Endodermal cell (in vitro differentiated cells): ENCODE measurements at regions not wholly inside any gene's neighbourhood (a gene's known extent, or its start where the extent isn't known, plus 50 kb on each side); places are given as distances from the start of the nearest gene placed in this dataset.

ENCODE experiments used
- DNase-seq: peaks from one replicate; pipeline ENCODE4 v3.0.0-alpha.2; 2017
- H3K27ac ChIP-seq: 2 replicates; pipeline ENCODE4 v1.5.1; 2013; ENCODE audit warnings: mild to moderate bottlenecking, low read depth, low read length, moderate library complexity
- H3K27me3 ChIP-seq: 2 replicates; pipeline ENCODE4 v1.6.1; 2013; ENCODE audit warnings: mild to moderate bottlenecking, low read length, moderate library complexity; ENCODE audit not compliant: insufficient read depth, control insufficient read depth, poor library complexity, severe bottlenecking
- H3K36me3 ChIP-seq: 2 replicates; pipeline ENCODE4 v1.7.0; 2013; ENCODE audit warnings: mild to moderate bottlenecking, low read length, moderate library complexity; ENCODE audit not compliant: control insufficient read depth, insufficient read depth
- H3K4me1 ChIP-seq: one replicate; pipeline ENCODE4 v1.7.0; 2013; ENCODE audit warnings: low read length; ENCODE audit not compliant: control insufficient read depth, insufficient read depth
- H3K4me3 ChIP-seq: 2 replicates; pipeline ENCODE4 v1.5.1; 2013; ENCODE audit warnings: mild to moderate bottlenecking, low read length, moderate library complexity
- H3K9ac ChIP-seq: 2 replicates; pipeline ENCODE4 v1.6.1; 2013; ENCODE audit warnings: mild to moderate bottlenecking, low read length, moderate library complexity; ENCODE audit not compliant: poor library complexity, severe bottlenecking; ENCODE audit errors: extremely low read depth
- H3K9me3 ChIP-seq: 2 replicates; pipeline ENCODE4 v1.6.1; 2013; ENCODE audit warnings: mild to moderate bottlenecking, low read length, moderate library complexity; ENCODE audit not compliant: control insufficient read depth
- H3K27ac Mint-ChIP-seq: 2 replicates; pipeline ENCODE4 v1.8.0; 2020; ENCODE audit warnings: mixed read lengths
- H3K27me3 Mint-ChIP-seq: 2 replicates; pipeline ENCODE4 v1.8.0; 2021; ENCODE audit warnings: mild to moderate bottlenecking, mixed read lengths; ENCODE audit not compliant: insufficient read depth
- H3K36me3 Mint-ChIP-seq: 2 replicates; pipeline ENCODE4 v1.8.0; 2020; ENCODE audit warnings: low read depth, mixed read lengths
- H3K4me1 Mint-ChIP-seq: 2 replicates; pipeline ENCODE4 v1.8.0; 2020; ENCODE audit warnings: mixed read lengths
- H3K4me3 Mint-ChIP-seq: 2 replicates; pipeline ENCODE4 v1.8.0; 2020; ENCODE audit warnings: mild to moderate bottlenecking, moderate library complexity, mixed read lengths
- H3K9me3 Mint-ChIP-seq: 2 replicates; pipeline ENCODE4 v1.8.0; 2020; ENCODE audit warnings: mild to moderate bottlenecking, mixed read lengths
- CTCF ChIP-seq: fragments of 200-600 bp; sonication (generic); conservative IDR thresholded peaks from 2 replicates; pipeline ENCODE4 v1.5.0; 2021; ENCODE audit warnings: antibody characterized with exemption, mild to moderate bottlenecking
- WGBS, 2 experiments: methylation state at CpG; one replicate each; pipeline versions ENCODE4 v1.1.5 to v1.1.7; 2013; ENCODE audit warnings: missing lambda C conversion rate in 2 of 2, mixed read lengths in 1 of 2; ENCODE audit not compliant: insufficient coverage in 1 of 2, insufficient read length in 1 of 2; 5-methylcytosine and 5-hydroxymethylcytosine counted together

DNA sequence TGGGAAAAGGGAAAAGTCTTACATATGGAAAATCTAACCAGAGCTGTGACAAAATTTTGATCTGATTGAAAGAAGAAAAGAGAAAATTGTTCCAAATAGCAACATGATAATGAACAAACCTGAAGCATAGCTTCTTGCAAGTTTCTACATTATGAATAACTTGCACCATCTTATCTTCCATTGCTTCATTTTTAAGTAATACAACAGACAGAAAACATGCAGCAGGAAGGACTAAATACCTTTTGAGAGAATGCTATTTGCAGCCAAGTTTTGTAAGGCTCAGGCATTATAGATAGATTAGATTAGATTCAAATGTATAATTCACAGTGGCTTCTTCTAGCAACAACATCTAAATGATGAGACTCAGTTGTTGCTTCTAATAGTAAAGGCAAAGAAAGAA is 441.4 kb downstream of the AEBP2 start:
- no peak for TF ChIP-seq CTCF
- Mint-ChIP-seq H3K4me3 (no peak overlapping the region), H3K9me3 (peaks cover 5% of the 10 kb centered on the region), H3K4me1 (peaks cover 2% of the 10 kb centered on the region), H3K27me3 (no peaks in the 10 kb centered on the region), H3K27ac (no peak overlapping the region), H3K36me3 (no peaks in the 10 kb centered on the region)
- H3K4me1 ChIP-seq: no peaks in the 10 kb centered on the region
- no peak for DNase-seq
- no peaks in the 10 kb centered on the region for H3K36me3 ChIP-seq
- no peaks in the 10 kb centered on the region for H3K9me3 ChIP-seq
- no peak overlapping the region for H3K4me3 ChIP-seq
- no peak overlapping the region for H3K27ac ChIP-seq
- no peaks in the 10 kb centered on the region for H3K27me3 ChIP-seq
- H3K9ac ChIP-seq: no peak overlapping the region

DNA sequence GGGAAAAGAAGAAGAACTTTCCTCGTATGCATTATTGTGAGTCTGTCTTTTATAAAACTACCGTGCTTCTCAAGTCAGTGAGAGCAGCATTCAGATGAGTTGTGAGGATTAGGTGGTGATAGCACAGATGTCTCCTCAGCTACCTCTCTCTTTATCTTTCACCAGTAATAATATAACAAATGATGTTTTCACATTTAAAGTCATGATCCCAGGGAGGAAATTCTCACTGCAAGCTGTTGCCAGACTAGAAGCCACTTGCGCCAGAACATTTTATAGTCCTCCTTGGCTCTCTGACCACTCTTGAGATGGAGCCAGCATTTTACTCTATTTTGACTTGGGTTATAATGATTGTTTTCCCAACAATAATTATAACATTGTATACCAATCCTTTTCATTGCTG is 443.1 kb downstream of the AEBP2 start:
- no peaks in the 10 kb centered on the region for H3K36me3 ChIP-seq
- TF ChIP-seq CTCF: no peak
- no peak overlapping the region for H3K27ac Mint-ChIP-seq
- no peak overlapping the region for H3K9ac ChIP-seq
- no peak overlapping the region for H3K4me3 Mint-ChIP-seq
- no peak overlapping the region for H3K4me3 ChIP-seq
- no peaks in the 10 kb centered on the region for H3K27me3 Mint-ChIP-seq
- 91 to 100% methylated on average over 1 to 3 of the region's 3 CpGs for WGBS, 2 experiments
- H3K9me3 ChIP-seq: no peaks in the 10 kb centered on the region
- DNase-seq: no peak
- peaks cover 3% of the 10 kb centered on the region for H3K4me1 Mint-ChIP-seq
- H3K9me3 Mint-ChIP-seq: peaks cover 5% of the 10 kb centered on the region
- no peak overlapping the region for H3K27ac ChIP-seq
- H3K36me3 Mint-ChIP-seq: no peaks in the 10 kb centered on the region
- H3K27me3 ChIP-seq: no peaks in the 10 kb centered on the region
- no peaks in the 10 kb centered on the region for H3K4me1 ChIP-seq

DNA sequence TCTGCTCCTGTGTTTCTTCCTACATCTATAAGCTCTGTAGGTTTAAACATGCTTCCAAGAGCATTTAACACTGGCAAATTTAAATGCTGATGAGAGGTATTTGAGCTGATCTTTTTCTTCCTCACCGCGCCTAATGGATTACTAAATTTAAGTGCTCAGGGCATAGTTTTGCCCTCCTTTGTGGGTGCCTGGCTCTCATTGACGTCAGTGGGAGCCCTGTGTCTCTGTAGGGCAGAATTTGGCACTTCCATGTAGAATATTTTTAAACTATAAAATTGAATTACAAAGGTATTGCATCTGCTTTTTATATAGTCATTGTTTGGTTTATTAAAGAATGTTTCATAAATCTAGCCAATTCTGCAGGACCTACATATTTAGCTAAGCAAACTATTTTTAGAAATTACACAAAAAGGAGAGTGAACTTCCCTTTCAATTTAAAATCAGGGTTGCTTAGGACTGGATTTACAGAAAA is 444.8 kb downstream of the AEBP2 start:
- Mint-ChIP-seq H3K4me3 (no peak overlapping the region), H3K27ac (no peak overlapping the region), H3K9me3 (peaks cover 5% of the 10 kb centered on the region), H3K27me3 (no peaks in the 10 kb centered on the region), H3K36me3 (no peaks in the 10 kb centered on the region), H3K4me1 (peaks cover 8% of the 10 kb centered on the region)
- Histone ChIP-seq H3K27ac (no peak overlapping the region), H3K4me3 (no peak overlapping the region), H3K9ac (no peak overlapping the region), H3K4me1 (no peaks in the 10 kb centered on the region), H3K27me3 (no peaks in the 10 kb centered on the region), H3K36me3 (no peaks in the 10 kb centered on the region), H3K9me3 (no peaks in the 10 kb centered on the region)
- DNase-seq: no peak
- no peak for TF ChIP-seq CTCF
- 90 to 92% methylated on average over 2 to 3 of the region's 3 CpGs for WGBS, 2 experiments
